Spleen (tissue), 11 donors: ENCODE measurements at regions not wholly inside any gene's neighbourhood (a gene's known extent, or its start where the extent isn't known, plus 50 kb on each side); places are given as distances from the start of the nearest gene placed in this dataset.

Experiments used
- DNase-seq: peaks from one replicate; pipeline ENCODE4 v3.0.0-alpha.2; 2020
- H3K27ac ChIP-seq, 8 donors: fragments of 200-600 bp; sonication (generic) in 7 of 8; 1 replicate in 4 of 8; 2 replicates in 4 of 8; pipeline versions ENCODE4 v1.5.0 to v1.8.0; 2016 to 2021; ENCODE audit warnings: inconsistent platforms in 4 of 8, mild to moderate bottlenecking in 4 of 8, moderate library complexity in 1 of 8
- H3K27me3 ChIP-seq, 7 donors: fragments of 200-600 bp; sonication (generic) in 6 of 7; replicated peaks in 1 of 7; 1 replicate in 4 of 7; 2 replicates in 3 of 7; pipeline versions ENCODE4 v1.5.0 to v1.8.0; 2016 to 2021; ENCODE audit warnings: inconsistent platforms in 3 of 7, mild to moderate bottlenecking in 1 of 7
- H3K36me3 ChIP-seq, 6 donors: fragments of 200-600 bp; sonication (generic) in 5 of 6; 1 replicate in 4 of 6; 2 replicates in 2 of 6; pipeline versions ENCODE4 v1.5.0 to v1.8.0; 2016 to 2021; ENCODE audit warnings: inconsistent platforms in 2 of 6
- H3K4me1 ChIP-seq, 6 donors: fragments of 200-600 bp; sonication (generic) in 5 of 6; 1 replicate in 3 of 6; 2 replicates in 3 of 6; pipeline versions ENCODE4 v1.5.0 to v1.8.0; 2016 to 2021; ENCODE audit warnings: inconsistent platforms in 3 of 6
- H3K4me3 ChIP-seq, 8 donors: fragments of 200-600 bp; sonication (generic) in 7 of 8; 1 replicate in 4 of 8; 2 replicates in 4 of 8; pipeline versions ENCODE4 v1.5.0 to v1.8.0; 2016 to 2021; ENCODE audit warnings: inconsistent platforms in 4 of 8, mild to moderate bottlenecking in 4 of 8, moderate library complexity in 2 of 8
- H3K9me3 ChIP-seq, 8 donors: fragments of 200-600 bp; sonication (generic) in 7 of 8; 1 replicate in 4 of 8; 2 replicates in 4 of 8; pipeline versions ENCODE4 v1.5.0 to v1.8.0; 2016 to 2021; ENCODE audit warnings: inconsistent platforms in 4 of 8
- CTCF ChIP-seq, 11 experiments: fragments of 200-600 bp in 7 of 11; fragments of 450-650 bp in 4 of 11; sonication (generic) in 4 of 11; IDR thresholded peaks in 8 of 11; conservative IDR thresholded peaks in 3 of 11; 1 replicate in 7 of 11; 2 replicates in 4 of 11; pipeline versions ENCODE4 v1.4.0 to v1.8.0; 2016 to 2021; ENCODE audit warnings: antibody characterized with exemption in 11 of 11, inconsistent platforms in 4 of 11, mild to moderate bottlenecking in 1 of 11
- POLR2A ChIP-seq, 3 donors: fragments of 450-650 bp; IDR thresholded peaks; one replicate each; pipeline ENCODE4 v1.5.1; 2017; ENCODE audit warnings: antibody characterized with exemption in 3 of 3, mild to moderate bottlenecking in 1 of 3
- POLR2AphosphoS5 ChIP-seq, 3 donors: sonication (generic); formaldehyde crosslinking; IDR thresholded peaks; one replicate each; pipeline ENCODE4 v1.5.1; 2017; ENCODE audit warnings: antibody characterized with exemption in 3 of 3
- WGBS, 5 donors: extraction: QIAGEN DNeasy Blood & Tissue Kit in 3 of 5; methylation state at CpG; one replicate each; pipeline versions ENCODE4 v1.1.5 to v1.1.7; 2013 to 2018; 5-methylcytosine and 5-hydroxymethylcytosine counted together
- intact Hi-C: fragments of 100-400 bp; cut with DNase I; formaldehyde crosslinking; loops from one replicate; pipeline ENCODE4 v1.15.0; 2023; ENCODE audit warnings: low total_unique reads
- donor health status: healthy with polysubstance abuse.
- donor health status: DM: no; HTN: no; CAD: no; lungs with moderate emphysema.
- donor health status: DM: no; HTN: no; CAD: no.
- donor health status: Bipolar disorder and iron deficiency.
- donor health status: healthy.
- donor health status: DM: no; HTN: no; CAD: no.
- donor health status: DM: yes; HTN: yes; CAD: no.

- 78 to 90% (median 85%) methylated on average over 4 of the region's 4 CpGs for WGBS, 5 donors
- DNase-seq = no peak
- no peaks in the 10 kb centered on the region for H3K4me1 ChIP-seq
- H3K27ac ChIP-seq = no peak overlapping the region
- intact Hi-C loops = no loop called here
- H3K4me3 ChIP-seq = no peak overlapping the region
- no peaks in the 10 kb centered on the region for H3K27me3 ChIP-seq
- TF ChIP-seq POLR2A (IDR thresholded peaks at IDR 0.05) = no peak
- no peak for TF ChIP-seq CTCF (IDR thresholded peaks at IDR 0.05 in 8 of 11, conservative IDR thresholded peaks at IDR 0.05 in 3 of 11)
- TF ChIP-seq POLR2AphosphoS5 (IDR thresholded peaks at IDR 0.05) = no peak
- peaks cover 0 to 4% (median 0%) of the 10 kb centered on the region in 8 donors for H3K9me3 ChIP-seq
- H3K36me3 ChIP-seq = no peaks in the 10 kb centered on the region
These were observed 1984.3 kb upstream of the IGFBP7 start for GRCh38 chr4:59094505-59094904.

- no peak for DNase-seq
- TF ChIP-seq POLR2A (IDR thresholded peaks at IDR 0.05) (no peak), POLR2AphosphoS5 (IDR thresholded peaks at IDR 0.05) (no peak)
- intact Hi-C loops = no loop called here
These were observed 1992.1 kb upstream of the IGFBP7 start for GRCh38 chr4:59102311-59102710.

GRCh38 chr4:59120287-59120814, 2010.2 kb upstream of the IGFBP7 start:
- DNase-seq = no peak
- no peaks in the 10 kb centered on the region for H3K36me3 ChIP-seq
- intact Hi-C loops = no loop called here
- 66 to 71% (median 67%) methylated on average over 4 of the region's 4 CpGs for whole genome bisulfite sequencing, 5 donors
- no peak overlapping the region for H3K27ac ChIP-seq
- no peaks in the 10 kb centered on the region for H3K4me1 ChIP-seq
- no peaks in the 10 kb centered on the region for H3K9me3 ChIP-seq
- no peak overlapping the region for H3K4me3 ChIP-seq
- TF ChIP-seq CTCF (IDR thresholded peaks at IDR 0.05 in 8 of 11, conservative IDR thresholded peaks at IDR 0.05 in 3 of 11) = no peak
- no peak for TF ChIP-seq POLR2AphosphoS5 (IDR thresholded peaks at IDR 0.05)
- TF ChIP-seq POLR2A (IDR thresholded peaks at IDR 0.05) = no peak
- no peaks in the 10 kb centered on the region for H3K27me3 ChIP-seq

More at GRCh38 chr4:59102311-59102710, 1992.1 kb upstream of the IGFBP7 start:
- Histone ChIP-seq H3K4me1 (no peaks in the 10 kb centered on the region), H3K27me3 (no peaks in the 10 kb centered on the region), H3K36me3 (no peaks in the 10 kb centered on the region), H3K9me3 (peaks cover 0 to 4% (median 0%) of the 10 kb centered on the region in 8 donors), H3K4me3 (no peak overlapping the region), H3K27ac (no peak overlapping the region)
- WGBS, 5 donors = 74 to 86% (median 79%) methylated on average over 2 of the region's 2 CpGs

- Histone ChIP-seq H3K4me1 (no peaks in the 10 kb centered on the region), H3K27me3 (no peaks in the 10 kb centered on the region), H3K4me3 (no peak overlapping the region), H3K9me3 (no peaks in the 10 kb centered on the region), H3K36me3 (no peaks in the 10 kb centered on the region), H3K27ac (no peak overlapping the region)
- no peak for DNase-seq
- WGBS, 5 donors = 40 to 81% (median 44%) methylated on average over 1 to 2 of the region's 2 CpGs
- intact Hi-C loops = no loop called here
- TF ChIP-seq POLR2AphosphoS5 (IDR thresholded peaks at IDR 0.05) = no peak
- no peak for TF ChIP-seq POLR2A (IDR thresholded peaks at IDR 0.05)
- TF ChIP-seq CTCF (IDR thresholded peaks at IDR 0.05 in 8 of 11, conservative IDR thresholded peaks at IDR 0.05 in 3 of 11) = no peak
These were observed 2012.4 kb upstream of the IGFBP7 start for GRCh38 chr4:59122626-59123025.

GRCh38 chr4:59126159-59126558, 2016.0 kb upstream of the IGFBP7 start:
- intact Hi-C loops = no loop called here
- DNase-seq = no peak
- TF ChIP-seq POLR2AphosphoS5 (IDR thresholded peaks at IDR 0.05) = no peak
- TF ChIP-seq POLR2A (IDR thresholded peaks at IDR 0.05) = no peak
- TF ChIP-seq CTCF (IDR thresholded peaks at IDR 0.05 in 8 of 11, conservative IDR thresholded peaks at IDR 0.05 in 3 of 11) = no peak
- Histone ChIP-seq H3K36me3 (no peaks in the 10 kb centered on the region), H3K9me3 (no peaks in the 10 kb centered on the region), H3K4me1 (no peaks in the 10 kb centered on the region), H3K4me3 (no peak overlapping the region), H3K27ac (no peak overlapping the region), H3K27me3 (no peaks in the 10 kb centered on the region)
- 73 to 89% (median 75%) methylated on average over 4 of the region's 4 CpGs for WGBS, 5 donors
